ENCODE measurements at regions not wholly inside any gene's neighbourhood (a gene's known extent, or its start where the extent isn't known, plus 50 kb on each side); places are given as distances from the start of the nearest gene placed in this dataset.

- Histone ChIP-seq H3K36me3 (ENCODE audit: control insufficient read depth, insufficient read depth, low read length) (no peaks in the 10 kb centered on the region), H3K4me1 (ENCODE audit: control insufficient read depth, insufficient read depth, low read length) (no peaks in the 10 kb centered on the region), H3K27ac (ENCODE audit: low read length) (no peak overlapping the region), H3K4me3 (ENCODE audit: low read depth in 2 of 2, low read length in 2 of 2) (no peak overlapping the region), H3K9me3 (ENCODE audit: control insufficient read depth, insufficient read depth, low read depth, low read length) (no peaks in the 10 kb centered on the region), H3K27me3 (ENCODE audit: control insufficient read depth, insufficient read depth, low read length) (no peaks in the 10 kb centered on the region)
- in situ Hi-C loops (cut with HindIII; ENCODE audit: low pct_unique_long_range_greater_than_20kb, low sequenced_read_pairs), result no loop called here
- ChIA-PET POLR2A (no interaction called here), CTCF (no interaction called here)
- no peak for DNase-seq (ENCODE audit: low read depth, low spot score)
- no peak for TF ChIP-seq CTCF (IDR thresholded peaks at IDR 0.05)
- TF ChIP-seq REST (IDR thresholded peaks at IDR 0.05; ENCODE audit: insufficient read depth in 1 of 2, low read depth in 2 of 2, low read length in 1 of 2), result no peak
- intact Hi-C loops (cut with micrococcal nuclease; ENCODE audit: unreplicated experiment), result no loop called here
- no peak for ATAC-seq
- BruUV-seq (replicated peaks), result no TSS peak
These were observed 1780.5 kb downstream of the LRRC4C start for GRCh38 chr11:39678996-39679395.

GRCh38 chr11:39675171-39675570 lies 1784.3 kb downstream of the LRRC4C start:
- H3K27ac ChIP-seq (ENCODE audit: low read length), result no peak overlapping the region
- DNase-seq (ENCODE audit: low read depth, low spot score) (no peak), ATAC-seq (no peak)
- no peaks in the 10 kb centered on the region for H3K9me3 ChIP-seq (ENCODE audit: control insufficient read depth, insufficient read depth, low read depth, low read length)
- H3K27me3 ChIP-seq (ENCODE audit: control insufficient read depth, insufficient read depth, low read length), result no peaks in the 10 kb centered on the region
- TF ChIP-seq SIN3A (IDR thresholded peaks at IDR 0.05; ENCODE audit: borderline replicate concordance, insufficient read depth, low read depth, low read length) (no peak), POLR2AphosphoS5 (IDR thresholded peaks at IDR 0.05; ENCODE audit: low read depth, low read length) (no peak), CTCF (IDR thresholded peaks at IDR 0.05) (no peak), TCF7L2 (IDR thresholded peaks at IDR 0.05; ENCODE audit: low read depth, low read length) (no peak), REST (IDR thresholded peaks at IDR 0.05; ENCODE audit: insufficient read depth in 1 of 2, low read depth in 2 of 2, low read length in 1 of 2) (no peak)
- intact Hi-C loops (cut with micrococcal nuclease; ENCODE audit: unreplicated experiment), result no loop called here
- no TSS peak for BruUV-seq (replicated peaks)
- POLR2A ChIA-PET, result no interaction called here
- no peaks in the 10 kb centered on the region for H3K36me3 ChIP-seq (ENCODE audit: control insufficient read depth, insufficient read depth, low read length)
- in situ Hi-C loops (cut with HindIII; ENCODE audit: low pct_unique_long_range_greater_than_20kb, low sequenced_read_pairs), result no loop called here
- no peaks in the 10 kb centered on the region for H3K4me1 ChIP-seq (ENCODE audit: control insufficient read depth, insufficient read depth, low read length)
- CTCF ChIA-PET, result no interaction called here
- no peak overlapping the region for H3K4me3 ChIP-seq (ENCODE audit: low read depth in 2 of 2, low read length in 2 of 2)
